IMR-90 (cell line): ENCODE measurements at regions not wholly inside any gene's neighbourhood (a gene's known extent, or its start where the extent isn't known, plus 50 kb on each side); places are given as distances from the start of the nearest gene placed in this dataset.

Source experiments
- ATAC-seq: fragments of 200-7000 bp; cut with Tn5 transposase; 2 replicates; pipeline ENCODE4 v1.9.1; 2020; ENCODE audit warnings: low read depth, mild to moderate bottlenecking, moderate library complexity
- BruUV-seq: library from RNA; stranded (reverse); fragments of 400-500 nt; replicated peaks from 2 replicates; lab custom pipeline; 2021; lab: Mats Ljungman, UMichigan
- CTCF ChIA-PET: fragments of 300-600 bp; formaldehyde crosslinking; extraction: SDS; loops from one replicate; lab custom pipeline; 2021; ENCODE audit warnings: antibody characterized with exemption; lab: Yijun Ruan, JAX
- POLR2A ChIA-PET: fragments of 300-600 bp; sonication (Branson Sonifier 250); formaldehyde crosslinking; loops from one replicate; lab custom pipeline; 2022; ENCODE audit warnings: antibody characterized with exemption; ENCODE audit not compliant: unreplicated experiment; lab: Charles Lee
- DNase-seq: peaks from one replicate; pipeline ENCODE4 v3.0.0; 2013
- H2AFZ ChIP-seq: replicated peaks from 2 replicates; pipeline ENCODE3; 2013; ENCODE audit warnings: low read length, mild to moderate bottlenecking; ENCODE audit not compliant: poor library complexity
- H2AK5ac ChIP-seq: 2 replicates; pipeline ENCODE4 v1.6.1; 2013; ENCODE audit warnings: low read depth, low read length, inconsistent platforms
- H2AK9ac ChIP-seq: replicated peaks from 2 replicates; pipeline ENCODE3; 2013; ENCODE audit warnings: mild to moderate bottlenecking, low read depth, low read length, moderate library complexity; ENCODE audit not compliant: poor library complexity
- H2BK120ac ChIP-seq: 2 replicates; pipeline ENCODE4 v1.6.1; 2013; ENCODE audit warnings: low read depth, low read length, inconsistent platforms
- H2BK15ac ChIP-seq: 3 replicates; pipeline ENCODE4 v1.6.1; 2013; ENCODE audit warnings: low read depth, low read length, inconsistent platforms
- H2BK20ac ChIP-seq: 2 replicates; pipeline ENCODE4 v1.6.1; 2013; ENCODE audit warnings: low read depth, mild to moderate bottlenecking, inconsistent platforms, low read length, moderate library complexity
- H2BK5ac ChIP-seq: 2 replicates; pipeline ENCODE4 v1.6.1; 2013; ENCODE audit warnings: mild to moderate bottlenecking, low read depth, low read length, inconsistent platforms; ENCODE audit not compliant: poor library complexity, severe bottlenecking
- H3K14ac ChIP-seq: replicated peaks from 2 replicates; pipeline ENCODE4 v1.6.1; 2013; ENCODE audit warnings: low read depth, low read length, inconsistent platforms
- H3K18ac ChIP-seq: 2 replicates; pipeline ENCODE4 v1.6.1; 2013; ENCODE audit warnings: low read depth, low read length, control low read depth
- H3K23ac ChIP-seq: 2 replicates; pipeline ENCODE4 v1.6.1; 2013; ENCODE audit warnings: low read depth, low read length, inconsistent platforms
- H3K27ac ChIP-seq: 2 replicates; pipeline ENCODE4 v1.5.1; 2013; ENCODE audit warnings: mild to moderate bottlenecking, control low read depth, low read length; ENCODE audit not compliant: insufficient read depth
- H3K27me3 ChIP-seq: 2 replicates; pipeline ENCODE4 v1.6.1; 2013; ENCODE audit warnings: low read length; ENCODE audit not compliant: control insufficient read depth, insufficient read depth
- H3K36me3 ChIP-seq: 2 replicates; pipeline ENCODE4 v1.6.1; 2013; ENCODE audit warnings: low read length, mixed read lengths; ENCODE audit not compliant: control insufficient read depth, insufficient read depth
- H3K4ac ChIP-seq: 2 replicates; pipeline ENCODE4 v1.6.1; 2013; ENCODE audit warnings: low read depth, low read length, inconsistent platforms
- H3K4me1 ChIP-seq: 2 replicates; pipeline ENCODE4 v1.6.1; 2013; ENCODE audit warnings: low read length, mixed read lengths; ENCODE audit not compliant: control insufficient read depth, insufficient read depth
- H3K4me2 ChIP-seq: 2 replicates; pipeline ENCODE4 v1.6.1; 2013; ENCODE audit warnings: low read depth, mild to moderate bottlenecking, control low read depth, low read length, moderate library complexity
- H3K4me3 ChIP-seq: 2 replicates; pipeline ENCODE4 v1.5.1; 2013; ENCODE audit warnings: low read depth, mild to moderate bottlenecking, control low read depth, low read length, moderate library complexity; ENCODE audit not compliant: insufficient read depth
- H3K56ac ChIP-seq: 2 replicates; pipeline ENCODE4 v1.6.1; 2013; ENCODE audit warnings: low read length, inconsistent platforms; ENCODE audit not compliant: insufficient read depth; ENCODE audit errors: extremely low read depth
- H3K79me1 ChIP-seq, 2 experiments: 2 replicates each; pipeline ENCODE4 v1.6.1; 2013; ENCODE audit warnings: low read length in 2 of 2, inconsistent platforms in 1 of 2, low read depth in 1 of 2
- H3K9ac ChIP-seq: 2 replicates; pipeline ENCODE4 v1.6.1; 2013; ENCODE audit warnings: low read depth, low read length, control low read depth
- H3K9me1 ChIP-seq: 2 replicates; pipeline ENCODE4 v1.6.1; 2013; ENCODE audit warnings: low read length, inconsistent platforms; ENCODE audit not compliant: insufficient read depth
- H3K9me3 ChIP-seq: 2 replicates; pipeline ENCODE4 v1.6.1; 2013; ENCODE audit warnings: low read length; ENCODE audit not compliant: control insufficient read depth, insufficient read depth
- H4K20me1 ChIP-seq: 2 replicates; pipeline ENCODE4 v1.6.1; 2013; ENCODE audit warnings: low read length, inconsistent platforms; ENCODE audit not compliant: insufficient read depth
- H4K5ac ChIP-seq: 2 replicates; pipeline ENCODE4 v1.6.1; 2013; ENCODE audit warnings: mild to moderate bottlenecking, low read depth, low read length, control low read depth
- H4K8ac ChIP-seq, 2 experiments: 2 replicates each; pipeline ENCODE4 v1.6.1; 2013; ENCODE audit warnings: low read depth in 2 of 2, low read length in 2 of 2, control low read depth in 1 of 2, inconsistent platforms in 1 of 2
- H4K91ac ChIP-seq: 2 replicates; pipeline ENCODE4 v1.6.1; 2013; ENCODE audit warnings: low read depth, low read length, inconsistent platforms; ENCODE audit not compliant: insufficient read depth
- CEBPB ChIP-seq: IDR thresholded peaks from 2 replicates; pipeline ENCODE4 v1.6.1; 2012; ENCODE audit warnings: low read depth, low read length, improper control_type of control experiment
- CHD1 ChIP-seq: IDR thresholded peaks from 2 replicates; pipeline ENCODE4 v1.6.1; 2012; ENCODE audit warnings: low read depth, low read length, improper control_type of control experiment
- WGBS, 2 experiments: methylation state at CpG; one replicate each; pipeline versions ENCODE4 v1.1.5 to v1.1.7; 2013; ENCODE audit warnings: missing lambda C conversion rate in 2 of 2; ENCODE audit not compliant: insufficient read length in 1 of 2; ENCODE audit errors: extremely low coverage in 2 of 2; 5-methylcytosine and 5-hydroxymethylcytosine counted together
- dilution Hi-C: fragments of 300-500 bp; cut with HindIII; formaldehyde crosslinking; loops from one replicate; pipeline ENCODE4 v1.14.3; 2018; ENCODE audit warnings: low sequenced_read_pairs; ENCODE audit not compliant: unreplicated experiment
- in situ Hi-C: fragments of 300-500 bp; cut with MboI; formaldehyde crosslinking; loops from 3 replicates; pipeline ENCODE4 v1.14.3; 2019; ENCODE audit warnings: low sequenced_read_pairs, inconsistent platforms, mixed read lengths
- intact Hi-C: fragments of 100-400 bp; cut with micrococcal nuclease; formaldehyde crosslinking; loops from 2 replicates; pipeline ENCODE4 v1.10.0; 2022

GRCh38 chr5:82636591-82636990, 358.4 kb upstream of the RPS23 start:
- no TSS peak for BruUV-seq
- Histone ChIP-seq H3K27me3 (no peaks in the 10 kb centered on the region), H4K8ac (no peak overlapping the region), H2BK15ac (no peak overlapping the region), H3K4me3 (no peak overlapping the region), H3K18ac (no peak overlapping the region), H4K20me1 (no peaks in the 10 kb centered on the region), H2AK9ac (no peak overlapping the region), H3K9me1 (no peaks in the 10 kb centered on the region), H3K4me2 (no peak overlapping the region), H2BK20ac (no peak overlapping the region), H3K14ac (no peak overlapping the region), H3K4me1 (no peaks in the 10 kb centered on the region), H2BK5ac (no peak overlapping the region), H3K56ac (no peak overlapping the region), H3K23ac (no peak overlapping the region), H3K36me3 (no peaks in the 10 kb centered on the region), H3K9ac (no peak overlapping the region), H2AK5ac (no peak overlapping the region), H3K4ac (no peak overlapping the region), H4K91ac (no peak overlapping the region), H2BK120ac (no peak overlapping the region; the same call in 1 of the 2 replicates), H3K9me3 (no peaks in the 10 kb centered on the region), H4K5ac (no peak overlapping the region), H2AFZ (no peak overlapping the region), H3K79me1 (no peaks in the 10 kb centered on the region), H3K27ac (no peak overlapping the region)
- in situ Hi-C loops, result loop anchor here (25.0 kb wide), 1 partner anchor 801 kb away; no protein-coding TSS in a partner anchor
- intact Hi-C loops, result no loop called here
- ChIA-PET CTCF (no interaction called here), POLR2A (no interaction called here)
- ATAC-seq (no peak), DNase-seq (no peak)
- no peak for TF ChIP-seq CEBPB
- no peak for TF ChIP-seq CHD1
- 100% methylated on average over 1 of the region's 1 CpG; no CpG with 5 or more reads in 1 of the 2 experiments for whole genome bisulfite sequencing, 2 experiments
- dilution Hi-C loops, result no loop called here
